Fibroblast of skin of right quadriceps (primary cell): ENCODE measurements at regions not wholly inside any gene's neighbourhood (a gene's known extent, or its start where the extent isn't known, plus 50 kb on each side); places are given as distances from the start of the nearest gene placed in this dataset.
"Not testable (repeated sequence)": the region's sequence is repeated elsewhere in the genome, so short reads cannot be mapped to it uniquely, and the experiment has no call there.

ENCODE experiments used
- DNase-seq: peaks from one replicate; pipeline ENCODE4 v3.0.0-alpha.2; 2013

GRCh38 chr2:33906129-33906528, 307.0 kb upstream of the FAM98A start:
- DNase-seq: not testable (repeated sequence)

- no peak for DNase-seq
Observed at GRCh38 chr2:33904801-33905200, 305.7 kb upstream of the FAM98A start.

- DNase-seq: no peak
Observed at GRCh38 chr2:33903701-33904100, 304.6 kb upstream of the FAM98A start.

- DNase-seq: no peak
Observed at GRCh38 chr2:33903215-33903614, 304.1 kb upstream of the FAM98A start.

DNA sequence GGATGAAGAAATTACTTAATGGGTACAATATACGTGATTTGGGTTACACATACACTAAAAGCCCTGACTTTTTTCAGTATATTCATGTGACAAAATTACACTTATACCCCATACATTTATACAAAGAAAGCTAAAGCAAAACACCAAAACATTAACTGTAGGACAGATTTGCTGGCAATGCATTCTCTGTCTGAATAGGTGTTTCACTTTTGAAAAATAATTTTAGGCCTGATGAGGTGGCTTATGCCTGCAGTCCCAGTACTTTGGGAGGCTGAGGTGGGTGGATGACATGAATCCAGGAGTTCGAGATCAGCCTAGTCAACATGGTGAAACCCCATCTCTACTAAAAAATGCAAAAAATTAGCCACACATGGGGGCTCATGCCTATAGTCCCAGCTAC, 301.5 kb upstream of the FAM98A start:
- DNase-seq: no peak

GRCh38 chr2:33897741-33898140, 298.6 kb upstream of the FAM98A start:
- DNase-seq: no peak

DNA sequence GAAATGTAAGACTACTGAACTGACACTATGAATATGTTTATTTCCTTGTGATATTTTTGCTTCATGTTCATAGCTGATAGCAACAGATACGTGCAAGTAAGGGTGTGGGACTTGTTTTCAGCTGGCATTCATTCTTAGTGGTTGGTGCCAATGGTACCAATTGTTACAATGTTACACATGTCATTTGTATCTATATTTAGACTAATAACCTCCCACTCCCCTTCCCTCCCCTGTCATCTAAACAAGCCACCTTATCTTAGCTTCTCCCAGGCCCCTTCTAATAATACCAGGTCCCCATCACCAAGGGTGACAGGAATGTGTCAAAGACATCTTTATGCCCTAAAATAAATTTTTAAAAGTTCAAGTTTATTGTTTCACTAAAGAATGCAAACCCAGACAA, 294.7 kb upstream of the FAM98A start:
- no peak for DNase-seq

- DNase-seq: no peak
Observed at GRCh38 chr2:33891616-33892015, 292.5 kb upstream of the FAM98A start.

- DNase-seq: no peak
Observed at GRCh38 chr2:33890686-33891085, 291.6 kb upstream of the FAM98A start.

DNA sequence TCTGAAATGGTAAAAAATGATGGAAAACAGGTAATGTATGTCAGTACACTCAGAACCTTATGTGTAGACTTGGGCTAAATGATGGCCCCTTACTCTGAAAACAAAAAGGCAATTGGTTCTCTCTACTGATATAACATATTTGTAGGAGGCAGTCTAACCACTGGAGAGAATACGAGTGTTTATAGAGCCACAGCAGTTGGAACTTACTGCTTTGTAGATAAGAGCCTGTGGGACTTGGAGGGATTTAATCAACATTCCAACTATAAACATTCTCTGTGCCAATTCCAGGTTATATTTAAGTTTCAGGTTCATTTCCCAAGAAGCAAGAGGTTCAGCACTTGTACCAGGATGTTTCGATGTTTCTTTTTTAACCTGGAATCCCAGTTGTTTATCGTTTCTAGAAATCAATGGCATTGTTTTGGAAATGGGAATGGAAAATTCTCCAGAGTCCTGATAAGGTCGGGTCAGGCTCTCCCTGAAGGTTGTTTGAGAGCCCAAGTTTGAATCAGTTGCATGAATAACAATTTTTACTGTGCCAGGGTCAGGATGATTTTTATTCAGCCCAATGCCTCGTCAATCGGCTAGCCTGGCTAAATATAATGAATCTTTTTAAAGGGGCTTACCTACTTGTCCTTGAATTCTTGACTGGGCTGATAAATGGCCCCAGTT, 278.4 kb upstream of the FAM98A start:
- no peak for DNase-seq

- no peak for DNase-seq
Observed at GRCh38 chr2:33873076-33873605, 274.0 kb upstream of the FAM98A start.

DNA sequence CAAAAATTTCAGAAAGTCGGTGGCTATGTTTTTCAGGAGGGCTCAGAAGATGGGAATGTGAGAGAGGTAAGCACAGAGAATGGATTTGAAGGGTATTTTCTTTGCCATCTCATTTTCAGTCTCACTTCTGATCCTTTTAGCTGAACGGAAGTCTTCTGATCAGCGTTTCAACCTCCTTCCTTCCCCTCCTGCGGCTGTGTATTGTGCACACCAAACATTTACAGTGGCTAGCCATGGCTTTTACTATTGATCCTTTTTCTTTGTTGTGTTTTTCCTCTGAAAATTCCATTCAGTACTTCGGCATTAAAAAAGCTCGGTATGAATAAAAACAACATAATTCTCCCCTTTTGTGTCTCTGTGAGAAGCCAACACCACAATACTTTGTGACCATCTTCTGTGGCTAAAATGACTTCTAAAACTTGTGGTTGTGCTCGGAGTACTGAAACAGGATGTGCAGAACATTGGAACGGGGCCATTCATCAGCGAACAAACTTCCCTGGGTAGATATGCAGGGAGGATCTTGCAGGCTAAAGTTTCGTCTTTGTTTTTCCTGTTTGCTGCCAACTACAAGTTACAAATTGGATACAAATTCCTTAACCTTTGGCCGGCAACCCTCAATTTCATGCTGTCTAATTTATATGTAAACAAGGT, 260.8 kb upstream of the FAM98A start:
- no peak for DNase-seq

GRCh38 chr2:33859176-33859575, 260.1 kb upstream of the FAM98A start:
- DNase-seq: no peak

DNA sequence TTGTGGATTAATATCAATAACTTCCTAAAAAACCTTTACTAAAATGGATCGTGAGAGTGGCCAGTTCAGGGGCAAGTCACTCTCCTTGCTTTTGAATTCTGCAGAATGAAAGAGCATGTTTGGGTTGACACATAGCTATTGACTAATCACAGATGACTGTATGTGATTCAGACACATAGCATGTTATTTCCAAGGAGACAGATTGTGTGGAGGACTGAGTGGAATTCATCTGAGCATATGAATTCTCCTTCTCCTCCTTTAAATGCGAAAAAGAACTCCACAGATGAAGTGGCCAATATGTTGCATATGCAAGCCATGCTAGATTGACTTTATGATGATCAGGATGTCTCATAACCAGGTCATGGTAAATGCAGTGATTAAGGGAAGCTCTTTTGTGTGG, 249.4 kb upstream of the FAM98A start:
- peak; percentile 54 for DNase-seq

DNA sequence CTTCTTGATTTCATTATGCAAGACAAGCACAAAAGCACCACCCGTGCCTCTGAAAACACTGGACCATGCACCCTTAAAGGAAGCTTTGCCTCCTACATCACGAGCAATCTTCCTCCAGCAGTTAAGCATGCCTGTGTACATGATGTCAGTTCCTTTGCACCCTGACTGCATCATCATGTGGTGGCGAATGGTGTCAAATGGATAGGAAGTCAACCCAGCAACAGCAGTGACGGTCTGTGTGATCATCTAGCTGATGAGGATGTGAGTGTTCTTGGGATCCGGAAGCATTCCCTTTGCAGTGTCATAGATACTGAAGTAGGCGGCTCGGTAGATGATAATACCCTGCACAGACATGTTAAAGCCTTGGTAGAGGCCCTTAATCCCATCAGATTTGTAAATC, 240.7 kb upstream of the FAM98A start:
- no peak for DNase-seq

DNA sequence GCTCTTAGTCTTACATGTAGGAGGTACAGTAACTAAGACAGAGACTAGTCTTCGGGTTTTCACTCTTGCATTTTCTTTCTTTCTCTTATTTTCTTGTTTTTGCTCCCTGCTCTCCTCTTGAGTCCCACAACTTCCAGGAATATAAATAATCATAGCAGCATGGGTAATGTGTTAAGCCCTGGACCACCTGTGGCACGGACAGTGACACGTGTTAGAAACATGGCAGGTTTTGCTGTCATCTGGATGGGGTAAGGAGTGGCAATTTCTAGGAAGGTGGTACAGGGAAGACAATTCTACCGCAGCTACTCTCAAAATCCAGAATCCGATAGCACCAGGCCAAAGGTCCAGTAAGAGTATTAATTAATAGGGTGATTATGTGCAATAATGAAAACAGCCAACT, 237.5 kb upstream of the FAM98A start:
- DNase-seq: no peak

- DNase-seq: no peak
Observed at GRCh38 chr2:33835911-33836310, 236.8 kb upstream of the FAM98A start.

GRCh38 chr2:33822964-33823363, 223.9 kb upstream of the FAM98A start:
- no peak for DNase-seq

GRCh38 chr2:33812707-33813106, 213.6 kb upstream of the FAM98A start:
- DNase-seq: no peak

GRCh38 chr2:33810046-33810835, 211.1 kb upstream of the FAM98A start:
- DNase-seq: no peak

- DNase-seq: no peak
Observed at GRCh38 chr2:33806041-33806440, 206.9 kb upstream of the FAM98A start.

GRCh38 chr2:33804155-33804554, 205.1 kb upstream of the FAM98A start:
- no peak for DNase-seq

DNA sequence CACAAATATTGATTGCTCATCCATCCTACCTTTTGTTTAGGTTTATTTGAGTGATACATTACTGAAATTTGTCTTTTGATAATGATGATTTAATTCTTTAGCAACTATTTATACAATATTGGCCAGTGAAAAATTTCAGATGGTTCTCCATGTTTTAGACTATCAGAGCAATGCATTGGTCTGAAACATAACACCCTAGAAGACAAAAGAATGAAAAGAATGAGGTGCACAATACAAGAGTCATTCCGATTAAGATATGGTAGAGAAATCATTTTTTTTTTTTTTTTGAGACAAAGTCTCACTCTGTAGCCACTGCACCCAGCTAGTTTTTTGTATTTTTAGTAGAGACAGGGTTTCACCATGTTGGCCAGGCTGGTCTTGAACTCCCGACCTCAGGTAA, 197.4 kb upstream of the FAM98A start:
- no peak for DNase-seq

GRCh38 chr2:33791625-33792024, 192.5 kb upstream of the FAM98A start:
- peak; percentile 27 for DNase-seq
